Right cardiac atrium (tissue), 5 donors: ENCODE measurements at regions not wholly inside any gene's neighbourhood (a gene's known extent, or its start where the extent isn't known, plus 50 kb on each side); places are given as distances from the start of the nearest gene placed in this dataset.
"Not testable (repeated sequence)": the region's sequence is repeated elsewhere in the genome, so short reads cannot be mapped to it uniquely, and the experiment has no call there.

Experiments used
- ATAC-seq, 2 donors: fragments of 200-7000 bp; cut with Tn5 transposase; one replicate each; pipeline versions ENCODE4 v1.8.0 to v1.9.1; 2020; ENCODE audit warnings: moderate library complexity in 2 of 2, mild to moderate bottlenecking in 1 of 2
- DNase-seq, 3 donors: peaks; one replicate each; pipeline ENCODE4 v3.0.0-alpha.2; 2020
- H3K27ac ChIP-seq: one replicate; pipeline ENCODE4 v1.5.1; 2013; ENCODE audit warnings: mild to moderate bottlenecking, low read length, control low read depth, moderate library complexity
- H3K27me3 ChIP-seq: one replicate; pipeline ENCODE4 v1.6.1; 2013; ENCODE audit not compliant: control insufficient read depth, insufficient read depth
- H3K4me1 ChIP-seq: one replicate; pipeline ENCODE4 v1.6.1; 2013; ENCODE audit warnings: low read length; ENCODE audit not compliant: control insufficient read depth, insufficient read depth
- H3K4me3 ChIP-seq: one replicate; pipeline ENCODE4 v1.5.1; 2013; ENCODE audit warnings: low read length, control low read depth
- H3K9me3 ChIP-seq: one replicate; pipeline ENCODE4 v1.6.1; 2013; ENCODE audit warnings: low read length; ENCODE audit not compliant: control insufficient read depth
- WGBS: extraction: QIAGEN DNeasy Blood & Tissue Kit; methylation state at CpG from one replicate; pipeline ENCODE4 v1.1.7; 2013; 5-methylcytosine and 5-hydroxymethylcytosine counted together
- intact Hi-C, 4 donors: fragments of 100-400 bp; cut with DNase I; formaldehyde crosslinking; loops; one replicate each; pipeline versions ENCODE4 v1.11.0 to v1.14.0; 2022 to 2023
- donor health status: healthy with polysubstance abuse.
- donor health status: DM: no; HTN: yes; CAD: no.
- donor health status: DM: no; HTN: no; CAD: no.
- donor health status: DM: no; HTN: yes; CAD: no; lungs with severe emphysema.
- donor health status: DM: yes; HTN: yes; CAD: no.

DNA sequence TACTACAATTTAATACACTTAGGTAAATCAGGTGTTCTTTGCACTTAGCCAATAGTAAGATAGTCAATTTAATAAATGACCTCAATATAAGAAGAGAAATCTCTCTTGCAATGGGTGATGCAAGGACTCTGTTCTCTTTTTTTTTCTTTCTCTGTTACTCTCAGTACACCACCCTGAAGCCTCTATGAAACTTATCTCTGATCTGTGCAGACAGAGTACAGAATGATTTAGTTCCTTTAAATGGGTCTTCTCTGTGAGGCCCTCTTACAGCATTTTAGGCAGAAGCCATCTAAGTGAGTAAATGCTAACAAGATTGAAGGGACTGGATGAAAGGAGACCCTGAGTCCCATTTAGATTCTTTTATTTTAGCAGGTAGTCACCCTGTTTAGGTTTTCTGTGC lies 312.8 kb downstream of the RFPL4B start:
- Histone ChIP-seq H3K4me1 (no peaks in the 10 kb centered on the region), H3K27ac (no peak overlapping the region), H3K9me3 (no peaks in the 10 kb centered on the region), H3K4me3 (no peak overlapping the region), H3K27me3 (no peaks in the 10 kb centered on the region)
- DNase-seq (no peak), ATAC-seq (no peak)
- intact Hi-C loops: no loop called here

DNA sequence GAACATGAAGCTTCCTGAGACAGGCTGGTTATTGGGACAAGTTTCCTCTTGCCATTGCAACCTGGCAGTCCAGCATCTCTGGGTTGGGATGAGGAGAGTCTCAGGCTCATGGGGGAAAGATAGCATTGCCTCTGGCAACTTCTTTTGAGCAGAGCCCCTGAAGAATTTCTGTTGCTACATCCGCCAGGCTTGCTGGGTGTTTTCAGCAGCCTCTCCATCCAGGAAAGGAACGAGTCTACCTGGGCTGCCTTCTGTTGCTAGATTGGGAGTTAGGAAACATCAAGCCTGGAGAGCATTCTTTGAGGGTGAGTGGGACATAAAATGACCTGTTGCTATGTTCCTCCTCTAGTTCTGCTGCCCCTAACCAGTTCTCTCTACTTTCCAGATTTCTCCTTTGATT lies 313.5 kb downstream of the RFPL4B start:
- no peak for DNase-seq
- 95% methylated on average over 2 of the region's 2 CpGs for WGBS

GRCh38 chr6:112663698-112664097 lies 316.6 kb downstream of the RFPL4B start:
- ATAC-seq: no peak
- 86% methylated on average over 4 of the region's 4 CpGs for WGBS
- peaks cover 1% of the 10 kb centered on the region for H3K4me1 ChIP-seq

More for the DNA sequence above, 313.5 kb downstream of the RFPL4B start:
- H3K9me3 ChIP-seq: no peaks in the 10 kb centered on the region
- H3K4me1 ChIP-seq: no peaks in the 10 kb centered on the region
- intact Hi-C loops: no loop called here
- no peaks in the 10 kb centered on the region for H3K27me3 ChIP-seq
- ATAC-seq: no peak
- H3K27ac ChIP-seq: no peak overlapping the region
- H3K4me3 ChIP-seq: no peak overlapping the region

DNA sequence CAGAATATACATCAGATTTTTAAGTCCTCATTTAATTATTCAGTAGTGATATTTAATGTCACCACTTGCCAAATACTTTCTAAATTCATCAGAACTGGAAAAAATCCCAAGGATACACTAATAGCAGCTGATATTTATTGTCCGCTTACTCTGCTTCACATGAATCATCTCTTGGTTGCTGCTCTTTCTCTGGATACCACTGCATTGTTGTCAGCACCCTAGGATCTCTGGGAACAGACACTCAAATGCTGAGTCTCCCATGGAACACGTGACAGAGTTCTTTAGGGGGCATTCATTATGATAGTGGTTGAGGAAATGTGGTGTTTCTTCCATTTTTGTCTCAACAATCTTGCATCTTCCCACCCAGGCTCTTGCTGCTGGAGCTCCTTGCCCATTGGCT lies 318.0 kb downstream of the RFPL4B start:
- H3K27ac ChIP-seq: no peak overlapping the region
- WGBS: 58% methylated on average over 2 of the region's 2 CpGs
- no peaks in the 10 kb centered on the region for H3K9me3 ChIP-seq
- ATAC-seq (no peak), DNase-seq (no peak)
- intact Hi-C loops: no loop called here
- H3K4me1 ChIP-seq: peaks cover 1% of the 10 kb centered on the region
- H3K27me3 ChIP-seq: no peaks in the 10 kb centered on the region
- no peak overlapping the region for H3K4me3 ChIP-seq

More at GRCh38 chr6:112663698-112664097, 316.6 kb downstream of the RFPL4B start:
- intact Hi-C loops: no loop called here
- no peak for DNase-seq
- no peak overlapping the region for H3K4me3 ChIP-seq
- no peaks in the 10 kb centered on the region for H3K27me3 ChIP-seq
- no peak overlapping the region for H3K27ac ChIP-seq
- no peaks in the 10 kb centered on the region for H3K9me3 ChIP-seq

DNA sequence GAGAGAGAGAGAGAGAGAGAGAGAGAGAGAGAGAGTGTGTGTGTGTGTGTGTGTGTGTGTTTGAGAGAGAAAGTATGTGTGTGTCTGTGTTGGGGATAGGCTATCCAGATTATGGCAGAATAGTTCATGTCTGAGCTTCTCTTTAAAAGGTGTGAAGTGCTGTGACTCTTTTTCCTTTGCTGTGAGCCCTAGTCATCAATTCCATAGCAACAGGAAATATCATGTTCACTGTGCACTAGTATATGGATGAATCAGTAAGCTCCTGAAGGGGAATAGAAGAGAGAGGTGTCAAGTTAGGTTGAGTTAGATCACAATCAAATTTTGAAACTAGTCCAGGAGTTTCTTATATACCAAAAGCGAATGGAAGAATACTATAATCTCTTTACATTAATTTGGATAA lies 318.7 kb downstream of the RFPL4B start:
- no peaks in the 10 kb centered on the region for H3K9me3 ChIP-seq
- DNase-seq (no peak), ATAC-seq (no peak)
- intact Hi-C loops: no loop called here
- H3K4me3 ChIP-seq: no peak overlapping the region
- no peaks in the 10 kb centered on the region for H3K27me3 ChIP-seq
- H3K27ac ChIP-seq: no peak overlapping the region
- 88% methylated on average over 1 of the region's 1 CpG for WGBS
- H3K4me1 ChIP-seq: peaks cover 1% of the 10 kb centered on the region

DNA sequence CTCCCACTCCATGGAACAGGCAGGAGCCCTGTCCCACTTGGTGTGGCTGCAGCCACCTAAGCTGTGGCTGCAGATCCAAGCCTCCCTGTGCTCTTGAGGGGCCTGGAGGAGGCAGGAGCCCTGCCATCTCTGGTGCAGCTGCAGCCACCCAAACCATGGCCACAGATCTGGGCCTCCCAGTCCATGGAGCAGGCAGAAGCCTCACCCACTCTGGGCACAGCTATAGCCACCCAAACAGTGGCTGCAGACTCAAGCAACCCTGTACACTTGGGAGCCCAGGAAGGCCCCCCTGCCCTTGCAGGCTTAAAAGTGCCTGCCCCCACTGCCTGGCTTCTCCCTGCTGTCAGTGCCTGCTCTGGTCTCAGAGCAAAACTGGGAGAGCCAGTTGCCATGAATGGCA lies 320.3 kb downstream of the RFPL4B start:
- DNase-seq: no peak
- no peak for ATAC-seq
- intact Hi-C loops: no loop called here
- peaks cover 1% of the 10 kb centered on the region for H3K4me1 ChIP-seq
- no peak overlapping the region for H3K4me3 ChIP-seq
- no peaks in the 10 kb centered on the region for H3K27me3 ChIP-seq
- H3K27ac ChIP-seq: no peak overlapping the region
- H3K9me3 ChIP-seq: no peaks in the 10 kb centered on the region

DNA sequence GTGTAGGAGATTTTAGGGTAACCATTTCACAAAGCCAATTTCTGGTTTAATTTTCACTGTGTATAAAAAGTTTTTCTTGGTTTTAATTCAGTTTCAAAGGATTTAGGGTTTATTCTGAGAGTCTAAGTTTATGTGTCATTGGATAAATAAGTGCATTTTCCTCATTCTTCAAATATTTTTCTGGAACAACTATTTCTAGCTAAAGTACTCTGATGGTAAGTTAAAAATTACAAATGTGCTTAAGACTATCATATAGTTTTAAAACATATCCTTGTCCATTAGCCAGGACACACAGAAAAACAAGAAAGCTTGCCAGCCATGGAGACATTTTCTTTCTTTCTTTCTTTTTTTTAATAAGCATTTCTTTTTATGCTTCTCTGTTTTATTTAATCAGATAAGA lies 333.0 kb downstream of the RFPL4B start:
- Histone ChIP-seq H3K27ac (no peak overlapping the region), H3K4me1 (no peaks in the 10 kb centered on the region), H3K9me3 (no peaks in the 10 kb centered on the region), H3K4me3 (no peak overlapping the region), H3K27me3 (no peaks in the 10 kb centered on the region)
- DNase-seq: no peak
- ATAC-seq: no peak
- intact Hi-C loops: no loop called here

DNA sequence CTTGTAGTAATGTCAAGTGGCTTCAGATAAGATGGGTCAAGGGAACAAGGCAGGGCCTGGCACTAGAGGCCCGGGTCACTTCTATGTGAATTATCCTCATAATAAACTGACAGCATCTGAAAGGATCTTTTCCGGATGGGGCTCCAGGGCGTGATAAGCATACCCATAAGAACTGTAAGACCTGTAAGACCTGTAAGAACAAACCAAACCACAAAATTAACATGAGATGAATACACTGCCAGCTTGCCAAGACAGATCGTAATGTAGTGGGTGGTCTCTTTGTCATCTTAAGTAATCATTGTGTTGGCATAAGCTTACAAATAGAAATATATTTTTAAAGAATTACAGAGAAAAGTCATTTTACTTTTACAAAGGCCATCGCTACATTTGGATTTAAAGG lies 334.9 kb downstream of the RFPL4B start:
- ATAC-seq (no peak), DNase-seq (no peak)
- Histone ChIP-seq H3K27ac (no peak overlapping the region), H3K4me3 (no peak overlapping the region), H3K27me3 (no peaks in the 10 kb centered on the region), H3K4me1 (no peaks in the 10 kb centered on the region), H3K9me3 (no peaks in the 10 kb centered on the region)
- intact Hi-C loops: no loop called here
- WGBS: 89% methylated on average over 5 of the region's 5 CpGs

- no peaks in the 10 kb centered on the region for H3K27me3 ChIP-seq
- DNase-seq (no peak), ATAC-seq (no peak)
- 98% methylated on average over 2 of the region's 2 CpGs for WGBS
- no peaks in the 10 kb centered on the region for H3K9me3 ChIP-seq
- intact Hi-C loops: no loop called here
- no peak overlapping the region for H3K4me3 ChIP-seq
- no peak overlapping the region for H3K27ac ChIP-seq
- no peaks in the 10 kb centered on the region for H3K4me1 ChIP-seq
Observed at GRCh38 chr6:112683106-112683505, 336.0 kb downstream of the RFPL4B start.

DNA sequence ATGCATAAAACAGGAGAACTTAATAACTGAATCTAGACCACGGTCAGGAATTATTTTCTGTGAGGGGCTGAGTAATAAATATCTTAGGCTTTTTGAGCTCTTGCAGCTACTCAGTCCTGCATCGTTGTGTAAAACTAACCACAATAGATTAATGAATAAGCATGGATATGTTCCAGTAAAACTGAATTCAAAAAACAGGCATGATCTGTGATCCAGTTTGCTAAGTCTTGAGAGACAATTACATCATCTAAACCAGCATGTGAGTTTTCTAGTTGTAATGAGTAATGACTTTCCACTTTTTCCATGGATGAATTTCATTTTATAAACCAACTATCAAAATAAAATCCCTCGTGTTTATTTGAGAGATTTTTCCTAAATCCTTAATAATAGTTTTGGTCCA lies 336.8 kb downstream of the RFPL4B start:
- WGBS: 53% methylated on average over 3 of the region's 3 CpGs
- Histone ChIP-seq H3K4me1 (no peaks in the 10 kb centered on the region), H3K27ac (no peak overlapping the region), H3K27me3 (no peaks in the 10 kb centered on the region), H3K4me3 (no peak overlapping the region), H3K9me3 (no peaks in the 10 kb centered on the region)
- peak; percentile 21 to 36 for ATAC-seq
- intact Hi-C loops: no loop called here
- DNase-seq: no peak

DNA sequence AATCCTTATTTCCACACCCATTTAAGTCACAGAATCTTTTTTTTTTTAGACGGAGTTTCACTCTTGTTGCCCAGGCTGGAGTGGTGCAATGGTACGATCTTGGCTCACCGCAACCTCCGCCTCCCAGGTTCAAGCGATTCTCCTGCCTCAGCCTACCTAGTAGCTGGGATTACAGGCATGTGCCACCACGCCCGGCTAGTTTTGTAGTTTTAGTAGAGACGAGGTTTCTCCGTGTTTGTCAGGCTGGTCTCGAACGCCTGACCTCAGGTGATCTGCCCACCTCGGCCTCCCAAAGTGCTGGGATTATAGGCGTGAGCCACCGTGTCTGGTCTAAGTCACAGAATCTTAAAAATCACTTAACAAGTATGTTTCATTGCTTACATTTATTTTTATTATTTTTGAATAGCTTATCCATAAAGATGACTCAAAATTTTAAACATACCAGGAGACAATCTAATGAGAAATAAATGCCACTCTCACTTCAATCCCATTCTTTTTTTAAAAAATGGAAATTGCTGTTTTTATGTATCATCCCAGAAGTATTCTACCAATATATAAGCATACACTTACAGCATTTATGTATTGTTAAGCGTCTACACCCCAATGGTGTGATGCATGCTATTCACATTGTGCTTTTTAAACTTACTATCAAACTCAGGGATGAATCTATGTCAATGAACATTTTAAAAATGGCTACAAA lies 338.5 kb downstream of the RFPL4B start:
- ATAC-seq, H3K4me1 ChIP-seq, H3K27ac ChIP-seq, H3K27me3 ChIP-seq, H3K9me3 ChIP-seq, intact Hi-C loops, DNase-seq, H3K4me3 ChIP-seq: not testable (repeated sequence)
- WGBS: 97% methylated on average over 15 of the region's 15 CpGs
